Kidney glomerular epithelial cell (primary cell): ENCODE measurements at regions not wholly inside any gene's neighbourhood (a gene's known extent, or its start where the extent isn't known, plus 50 kb on each side); places are given as distances from the start of the nearest gene placed in this dataset.
A peak's percentile ranks its signal among the peaks of the same experiment; 100 is the strongest.

Experiments used
- DNase-seq: peaks from one replicate; lab custom pipeline; 2025; lab: John Stamatoyannopoulos, UW

GRCh38 chr14:100659345-100660001, 67.2 kb upstream of the DLK1 start:
- DNase-seq = no peak

- no peak for DNase-seq
Measured at GRCh38 chr14:100660498-100660881, 66.2 kb upstream of the DLK1 start.

GRCh38 chr14:100660882-100661635, 65.6 kb upstream of the DLK1 start:
- DNase-seq = no peak

- DNase-seq = peak; percentile 19
Measured at GRCh38 chr14:100662879-100663760, 63.6 kb upstream of the DLK1 start.

GRCh38 chr14:100663761-100664052, 63.0 kb upstream of the DLK1 start:
- no peak for DNase-seq

- DNase-seq = no peak
Measured at GRCh38 chr14:100664231-100664630, 62.5 kb upstream of the DLK1 start.

- no peak for DNase-seq
Measured at GRCh38 chr14:100664841-100665510, 61.7 kb upstream of the DLK1 start.

GRCh38 chr14:100665511-100666032, 61.1 kb upstream of the DLK1 start:
- no peak for DNase-seq

- DNase-seq = no peak
Measured at GRCh38 chr14:100666403-100666802, 60.3 kb upstream of the DLK1 start.

GRCh38 chr14:100666851-100667250, 59.8 kb upstream of the DLK1 start:
- DNase-seq = no peak

- no peak for DNase-seq
Measured at GRCh38 chr14:100667656-100668055, 59.0 kb upstream of the DLK1 start.

GRCh38 chr14:100668352-100668751, 58.3 kb upstream of the DLK1 start:
- DNase-seq = no peak

- no peak for DNase-seq
Measured at GRCh38 chr14:100669011-100669412, 57.7 kb upstream of the DLK1 start.

GRCh38 chr14:100669468-100669867, 57.2 kb upstream of the DLK1 start:
- DNase-seq = no peak

- no peak for DNase-seq
Measured at GRCh38 chr14:100670017-100670752, 56.5 kb upstream of the DLK1 start.

GRCh38 chr14:100670753-100671049, 56.0 kb upstream of the DLK1 start:
- no peak for DNase-seq

GRCh38 chr14:100671386-100671901, 55.2 kb upstream of the DLK1 start:
- no peak for DNase-seq

GRCh38 chr14:100671906-100672305, 54.8 kb upstream of the DLK1 start:
- no peak for DNase-seq

GRCh38 chr14:100673085-100673806, 53.4 kb upstream of the DLK1 start:
- no peak for DNase-seq

GRCh38 chr14:100673807-100674154, 52.9 kb upstream of the DLK1 start:
- DNase-seq = no peak

- DNase-seq = no peak
Measured at GRCh38 chr14:100674428-100674827, 52.3 kb upstream of the DLK1 start.
